ENCODE measurements at regions not wholly inside any gene's neighbourhood (a gene's known extent, or its start where the extent isn't known, plus 50 kb on each side); places are given as distances from the start of the nearest gene placed in this dataset.

- no peak for TF ChIP-seq REST (IDR thresholded peaks at IDR 0.05; ENCODE audit: low read depth)
- TF ChIP-seq EP300 (IDR thresholded peaks at IDR 0.05; ENCODE audit: borderline replicate concordance): no peak
- no peak for TF ChIP-seq CREB1 (IDR thresholded peaks at IDR 0.05; ENCODE audit: low read depth)
- TF ChIP-seq MAX (IDR thresholded peaks at IDR 0.05): no peak
- no peak for TF ChIP-seq NFIC (IDR thresholded peaks at IDR 0.05)
Observed at GRCh38 chr17:63349478-63350000, 96.6 kb downstream of the CYB561 start.
